Nephron progenitor cell (in vitro differentiated cells): ENCODE measurements at regions not wholly inside any gene's neighbourhood (a gene's known extent, or its start where the extent isn't known, plus 50 kb on each side); places are given as distances from the start of the nearest gene placed in this dataset.

Source experiments
- DNase-seq: peaks from one replicate; pipeline ENCODE4 v3.0.0; 2021
- H3K27ac Mint-ChIP-seq: 2 replicates; pipeline ENCODE4 v1.8.0; 2021; ENCODE audit warnings: mild to moderate bottlenecking, moderate library complexity, mixed read lengths
- H3K27me3 Mint-ChIP-seq: 2 replicates; pipeline ENCODE4 v1.8.0; 2021; ENCODE audit warnings: mild to moderate bottlenecking, low read depth, mixed read lengths; ENCODE audit not compliant: poor library complexity
- H3K36me3 Mint-ChIP-seq: 2 replicates; pipeline ENCODE4 v1.8.0; 2021; ENCODE audit warnings: low read depth, mixed read lengths
- H3K4me1 Mint-ChIP-seq: 2 replicates; pipeline ENCODE4 v1.8.0; 2021; ENCODE audit warnings: mixed read lengths
- H3K4me3 Mint-ChIP-seq: 2 replicates; pipeline ENCODE4 v1.8.0; 2021; ENCODE audit warnings: mild to moderate bottlenecking, moderate library complexity, mixed read lengths
- H3K9me3 Mint-ChIP-seq: 2 replicates; pipeline ENCODE4 v1.8.0; 2021; ENCODE audit warnings: mild to moderate bottlenecking, moderate library complexity, mixed read lengths
- TF ChIP-seq, protein P1 (sequence below): fragments of 200-600 bp; sonication (generic); IDR thresholded peaks from 2 replicates; pipeline ENCODE4 v1.5.0; 2021; ENCODE audit warnings: antibody characterized with exemption

DNA sequence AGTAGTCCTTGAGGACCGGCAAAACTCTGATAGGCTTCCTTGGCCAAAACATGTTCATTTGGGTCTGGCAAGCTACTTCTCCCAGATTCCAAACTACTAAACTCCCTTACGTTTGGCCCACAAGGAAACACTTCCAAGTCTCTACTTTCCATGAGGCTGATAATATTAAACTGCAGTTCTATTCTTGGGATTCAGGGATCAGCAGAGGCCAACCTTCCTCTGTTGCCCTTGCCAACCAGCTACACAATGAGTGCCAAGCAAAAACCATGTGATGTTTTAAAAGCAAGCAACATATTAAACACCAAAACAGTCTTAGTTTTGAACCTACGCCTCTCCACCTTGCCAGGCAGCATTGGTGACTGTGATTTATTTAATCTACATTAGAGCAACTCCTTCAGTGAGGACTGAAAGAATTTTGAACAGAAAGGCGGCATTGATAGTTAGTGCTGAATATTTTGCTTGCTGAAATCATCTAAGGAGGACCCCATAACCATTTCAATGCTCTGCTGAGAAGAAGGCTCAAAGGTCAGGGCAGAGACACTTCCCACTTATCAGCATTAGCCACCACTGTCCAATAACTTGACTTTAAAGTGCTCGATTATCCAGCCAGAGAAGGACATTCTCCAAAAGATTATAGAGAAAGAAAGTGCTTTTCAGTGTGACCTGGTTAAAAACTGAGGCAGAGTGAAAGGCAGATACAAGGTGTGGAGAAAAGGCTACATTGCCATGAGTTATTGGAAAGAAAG is 287.1 kb downstream of the TBC1D4 start:
- no peaks in the 10 kb centered on the region for H3K9me3 Mint-ChIP-seq
- H3K36me3 Mint-ChIP-seq, result no peaks in the 10 kb centered on the region
- H3K4me3 Mint-ChIP-seq, result no peak overlapping the region
- DNase-seq, result no peak
- peaks cover 46% of the 10 kb centered on the region for H3K4me1 Mint-ChIP-seq
- peak overlapping the region; percentile 64 for H3K27ac Mint-ChIP-seq
- TF ChIP-seq, protein P1, sequence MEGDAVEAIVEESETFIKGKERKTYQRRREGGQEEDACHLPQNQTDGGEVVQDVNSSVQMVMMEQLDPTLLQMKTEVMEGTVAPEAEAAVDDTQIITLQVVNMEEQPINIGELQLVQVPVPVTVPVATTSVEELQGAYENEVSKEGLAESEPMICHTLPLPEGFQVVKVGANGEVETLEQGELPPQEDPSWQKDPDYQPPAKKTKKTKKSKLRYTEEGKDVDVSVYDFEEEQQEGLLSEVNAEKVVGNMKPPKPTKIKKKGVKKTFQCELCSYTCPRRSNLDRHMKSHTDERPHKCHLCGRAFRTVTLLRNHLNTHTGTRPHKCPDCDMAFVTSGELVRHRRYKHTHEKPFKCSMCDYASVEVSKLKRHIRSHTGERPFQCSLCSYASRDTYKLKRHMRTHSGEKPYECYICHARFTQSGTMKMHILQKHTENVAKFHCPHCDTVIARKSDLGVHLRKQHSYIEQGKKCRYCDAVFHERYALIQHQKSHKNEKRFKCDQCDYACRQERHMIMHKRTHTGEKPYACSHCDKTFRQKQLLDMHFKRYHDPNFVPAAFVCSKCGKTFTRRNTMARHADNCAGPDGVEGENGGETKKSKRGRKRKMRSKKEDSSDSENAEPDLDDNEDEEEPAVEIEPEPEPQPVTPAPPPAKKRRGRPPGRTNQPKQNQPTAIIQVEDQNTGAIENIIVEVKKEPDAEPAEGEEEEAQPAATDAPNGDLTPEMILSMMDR, result no peak
- peaks cover 3% of the 10 kb centered on the region for H3K27me3 Mint-ChIP-seq

DNA sequence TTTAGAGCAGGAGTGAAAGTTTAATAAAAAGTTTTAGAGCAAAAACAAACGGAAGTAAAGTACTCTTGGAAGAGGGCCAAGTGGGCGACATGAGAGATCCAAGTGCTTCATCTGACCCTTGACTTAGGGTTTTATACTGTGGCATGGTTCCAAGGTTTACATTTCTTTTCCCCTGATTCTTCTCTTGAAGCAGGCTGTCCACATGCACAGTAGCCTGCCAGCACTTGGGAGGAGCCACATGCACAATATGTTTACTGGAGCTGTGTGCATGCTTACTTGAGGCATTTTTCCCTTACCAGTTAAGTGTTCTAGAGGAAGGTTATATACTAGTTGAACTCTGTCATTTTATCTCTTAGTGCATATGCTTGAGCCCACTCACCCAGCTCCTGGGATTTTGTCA is 295.6 kb downstream of the TBC1D4 start:
- Mint-ChIP-seq H3K4me3 (no peak overlapping the region), H3K36me3 (peaks cover 13% of the 10 kb centered on the region)

GRCh38 chr13:75181906-75182305 is 300.1 kb downstream of the TBC1D4 start:
- H3K36me3 Mint-ChIP-seq, result peaks cover 13% of the 10 kb centered on the region
- H3K4me3 Mint-ChIP-seq, result no peak overlapping the region
- no peaks in the 10 kb centered on the region for H3K27me3 Mint-ChIP-seq
- TF ChIP-seq, protein P1, result no peak
- no peaks in the 10 kb centered on the region for H3K4me1 Mint-ChIP-seq
- H3K9me3 Mint-ChIP-seq, result peaks cover 25% of the 10 kb centered on the region
- H3K27ac Mint-ChIP-seq, result no peak overlapping the region
- DNase-seq, result no peak

More for the DNA sequence above, 295.6 kb downstream of the TBC1D4 start:
- no peaks in the 10 kb centered on the region for H3K27me3 Mint-ChIP-seq
- no peaks in the 10 kb centered on the region for H3K4me1 Mint-ChIP-seq
- H3K9me3 Mint-ChIP-seq, result peaks cover 24% of the 10 kb centered on the region
- H3K27ac Mint-ChIP-seq, result no peak overlapping the region
- TF ChIP-seq, protein P1, result no peak
- no peak for DNase-seq

- Mint-ChIP-seq H3K27ac (no peak overlapping the region), H3K27me3 (no peaks in the 10 kb centered on the region)
These were observed 301.0 kb downstream of the TBC1D4 start for GRCh38 chr13:75180805-75181455.

DNA sequence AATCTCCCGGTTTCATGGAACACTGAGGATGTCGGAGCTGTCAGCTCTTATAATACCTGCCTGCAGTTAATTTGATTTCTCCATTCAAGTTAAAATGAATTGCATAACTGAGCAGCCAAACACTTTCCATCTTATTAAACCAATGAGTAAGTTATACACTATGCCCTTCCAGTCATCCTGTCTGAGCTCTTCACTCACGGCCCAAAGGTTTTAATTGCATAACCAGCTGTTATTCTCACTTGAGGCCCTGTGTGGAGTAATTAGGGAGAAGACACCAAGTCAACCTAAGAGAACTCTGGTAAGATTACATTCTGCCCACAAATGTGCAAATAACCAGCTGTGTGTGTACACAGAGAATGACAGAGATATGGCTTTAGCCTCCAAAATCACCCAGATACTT is 303.5 kb downstream of the TBC1D4 start:
- Mint-ChIP-seq H3K4me3 (no peak overlapping the region), H3K27ac (no peak overlapping the region), H3K9me3 (peaks cover 16% of the 10 kb centered on the region), H3K36me3 (no peaks in the 10 kb centered on the region), H3K27me3 (no peaks in the 10 kb centered on the region), H3K4me1 (peaks cover 11% of the 10 kb centered on the region)
- DNase-seq, result no peak
- TF ChIP-seq, protein P1, result no peak

More at GRCh38 chr13:75180805-75181455, 301.0 kb downstream of the TBC1D4 start:
- Mint-ChIP-seq H3K4me3 (no peak overlapping the region), H3K36me3 (peaks cover 13% of the 10 kb centered on the region), H3K9me3 (peaks cover 31% of the 10 kb centered on the region), H3K4me1 (no peaks in the 10 kb centered on the region)
- TF ChIP-seq, protein P1, result no peak
- no peak for DNase-seq
